PC-9 (cell line): ENCODE measurements at regions not wholly inside any gene's neighbourhood (a gene's known extent, or its start where the extent isn't known, plus 50 kb on each side); places are given as distances from the start of the nearest gene placed in this dataset.
A peak's percentile ranks its signal among the peaks of the same experiment; 100 is the strongest.

Source experiments
- BruUV-seq: library from RNA; stranded (reverse); fragments of 400-500 nt; replicated peaks from 2 replicates; lab custom pipeline; 2021; lab: Mats Ljungman, UMichigan
- CTCF ChIA-PET: fragments of 300-600 bp; sonication (Branson Sonifier 250); formaldehyde crosslinking; loops from one replicate; lab custom pipeline; 2022; ENCODE audit warnings: antibody characterized with exemption; lab: Charles Lee
- POLR2A ChIA-PET: fragments of 300-600 bp; sonication (Branson Sonifier 250); formaldehyde crosslinking; loops from one replicate; lab custom pipeline; 2022; ENCODE audit warnings: antibody characterized with exemption; ENCODE audit not compliant: unreplicated experiment; lab: Charles Lee
- DNase-seq, 2 experiments: peaks; one replicate each; pipeline versions ENCODE4 v3.0.0 to v3.0.0-alpha.2; 2015 to 2022; ENCODE audit warnings: mixed read lengths in 1 of 2
- H2AFZ ChIP-seq: fragments of 200-600 bp; sonication (generic); 2 replicates; pipeline ENCODE4 v1.8.1; 2017; ENCODE audit warnings: antibody characterized with exemption
- H3F3A ChIP-seq: fragments of 200-600 bp; sonication (generic); 2 replicates; pipeline ENCODE4 v1.8.1; 2017; ENCODE audit warnings: antibody characterized with exemption, mild to moderate bottlenecking, low read depth; ENCODE audit not compliant: insufficient read depth
- H3K27ac ChIP-seq: fragments of 200-600 bp; sonication (generic); 2 replicates; pipeline ENCODE4 v1.6.1; 2016; ENCODE audit warnings: mixed run types
- H3K27me3 ChIP-seq: fragments of 200-600 bp; sonication (generic); 2 replicates; pipeline ENCODE4 v1.6.1; 2016; ENCODE audit warnings: low read depth, mixed run types; ENCODE audit not compliant: insufficient read depth
- H3K36me3 ChIP-seq: fragments of 200-600 bp; sonication (generic); 2 replicates; pipeline ENCODE4 v1.6.1; 2016; ENCODE audit warnings: low read depth, mixed run types
- H3K4me1 ChIP-seq: fragments of 200-600 bp; sonication (generic); replicated peaks from 2 replicates; pipeline ENCODE4 v1.6.1; 2016; ENCODE audit warnings: mixed run types; ENCODE audit not compliant: insufficient read depth
- H3K4me2 ChIP-seq: fragments of 200-600 bp; sonication (generic); 2 replicates; pipeline ENCODE4 v1.6.1; 2017; ENCODE audit warnings: mixed run types
- H3K4me3 ChIP-seq: fragments of 200-600 bp; sonication (generic); 2 replicates; pipeline ENCODE4 v1.6.1; 2016; ENCODE audit warnings: mixed run types
- H3K79me2 ChIP-seq: fragments of 200-600 bp; sonication (generic); 2 replicates; pipeline ENCODE4 v1.6.1; 2017; ENCODE audit warnings: low read depth, mixed run types
- H3K9me2 ChIP-seq: fragments of 200-600 bp; sonication (generic); 2 replicates; pipeline ENCODE4 v1.8.1; 2017; ENCODE audit warnings: mild to moderate bottlenecking; ENCODE audit not compliant: insufficient read depth
- H3K9me3 ChIP-seq: fragments of 200-600 bp; sonication (generic); 2 replicates; pipeline ENCODE4 v1.8.1; 2016; ENCODE audit warnings: low read depth; ENCODE audit not compliant: insufficient read depth
- H4K20me1 ChIP-seq: fragments of 200-600 bp; sonication (generic); 2 replicates; pipeline ENCODE4 v1.8.1; 2017; ENCODE audit not compliant: insufficient read depth
- EZH2 ChIP-seq: fragments of 200-600 bp; sonication (generic); IDR thresholded peaks from 2 replicates; pipeline ENCODE4 v1.8.0; 2017; ENCODE audit warnings: antibody characterized with exemption, low read depth
- intact Hi-C: fragments of 100-400 bp; cut with micrococcal nuclease; formaldehyde crosslinking; loops from one replicate; pipeline ENCODE4 v1.10.0; 2022; ENCODE audit not compliant: unreplicated experiment
- TF ChIP-seq, protein P1 (sequence below): fragments of 200-600 bp; sonication (generic); conservative IDR thresholded peaks from 2 replicates; pipeline ENCODE4 v1.6.1; 2017; ENCODE audit warnings: mixed run types, antibody characterized with exemption, mild to moderate bottlenecking, moderate library complexity

GRCh38 chr6:6925391-6926164, 182.2 kb upstream of the RREB1 start:
- no peak for DNase-seq
- Histone ChIP-seq H3K27me3 (no peaks in the 10 kb centered on the region), H2AFZ (no peak overlapping the region), H3K4me1 (no peaks in the 10 kb centered on the region), H3K27ac (no peak overlapping the region), H3F3A (no peaks in the 10 kb centered on the region), H3K9me3 (no peaks in the 10 kb centered on the region), H3K9me2 (no peaks in the 10 kb centered on the region), H4K20me1 (no peaks in the 10 kb centered on the region), H3K4me2 (no peak overlapping the region), H3K36me3 (no peaks in the 10 kb centered on the region), H3K4me3 (no peak overlapping the region), H3K79me2 (no peaks in the 10 kb centered on the region)
- POLR2A ChIA-PET, result interaction anchor here (0.6 kb wide), 1 partner anchor 10 kb away, joined by 15 read pairs; no protein-coding TSS in a partner anchor
- TF ChIP-seq, protein P1, sequence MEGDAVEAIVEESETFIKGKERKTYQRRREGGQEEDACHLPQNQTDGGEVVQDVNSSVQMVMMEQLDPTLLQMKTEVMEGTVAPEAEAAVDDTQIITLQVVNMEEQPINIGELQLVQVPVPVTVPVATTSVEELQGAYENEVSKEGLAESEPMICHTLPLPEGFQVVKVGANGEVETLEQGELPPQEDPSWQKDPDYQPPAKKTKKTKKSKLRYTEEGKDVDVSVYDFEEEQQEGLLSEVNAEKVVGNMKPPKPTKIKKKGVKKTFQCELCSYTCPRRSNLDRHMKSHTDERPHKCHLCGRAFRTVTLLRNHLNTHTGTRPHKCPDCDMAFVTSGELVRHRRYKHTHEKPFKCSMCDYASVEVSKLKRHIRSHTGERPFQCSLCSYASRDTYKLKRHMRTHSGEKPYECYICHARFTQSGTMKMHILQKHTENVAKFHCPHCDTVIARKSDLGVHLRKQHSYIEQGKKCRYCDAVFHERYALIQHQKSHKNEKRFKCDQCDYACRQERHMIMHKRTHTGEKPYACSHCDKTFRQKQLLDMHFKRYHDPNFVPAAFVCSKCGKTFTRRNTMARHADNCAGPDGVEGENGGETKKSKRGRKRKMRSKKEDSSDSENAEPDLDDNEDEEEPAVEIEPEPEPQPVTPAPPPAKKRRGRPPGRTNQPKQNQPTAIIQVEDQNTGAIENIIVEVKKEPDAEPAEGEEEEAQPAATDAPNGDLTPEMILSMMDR, result no peak
- no peak for TF ChIP-seq EZH2
- BruUV-seq, result no TSS peak
- intact Hi-C loops, result loop anchor here (2.0 kb wide), 1 partner anchor 123 kb away; no protein-coding TSS in a partner anchor
- CTCF ChIA-PET, result no interaction called here

DNA sequence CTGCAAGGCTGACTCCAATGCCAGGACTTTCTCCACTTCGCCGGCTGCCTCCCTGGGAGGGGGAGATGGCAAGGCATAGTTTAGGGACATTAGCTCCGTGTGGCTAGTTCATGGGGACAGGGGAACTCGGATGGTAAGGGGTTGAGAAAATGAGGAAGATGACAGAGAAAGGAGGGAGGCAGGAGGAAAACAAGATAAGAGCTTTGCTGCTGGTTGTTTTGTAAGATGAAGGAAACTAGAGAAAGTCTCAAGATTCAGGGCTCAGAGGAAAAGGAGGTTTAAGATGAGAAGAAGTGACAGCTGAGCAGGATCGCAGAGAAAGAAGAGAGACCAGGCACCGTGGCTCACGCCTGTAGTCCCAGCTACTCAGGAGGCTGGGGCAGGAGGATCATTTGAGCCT, 180.9 kb upstream of the RREB1 start:
- CTCF ChIA-PET, result interaction anchor here (1.0 kb wide), 1 partner anchor 240 kb away, joined by 3 read pairs; no protein-coding TSS in a partner anchor
- no peak overlapping the region for H3K27ac ChIP-seq
- TF ChIP-seq EZH2, result no peak
- TF ChIP-seq, protein P1, result no peak
- H3K9me3 ChIP-seq, result no peaks in the 10 kb centered on the region
- intact Hi-C loops, result loop anchor here (2.0 kb wide), 1 partner anchor 124 kb away; no protein-coding TSS in a partner anchor
- H3K9me2 ChIP-seq, result no peaks in the 10 kb centered on the region
- H2AFZ ChIP-seq, result no peak overlapping the region
- H3F3A ChIP-seq, result no peaks in the 10 kb centered on the region
- H3K36me3 ChIP-seq, result no peaks in the 10 kb centered on the region
- no peaks in the 10 kb centered on the region for H3K79me2 ChIP-seq
- H3K4me1 ChIP-seq, result peaks cover 6% of the 10 kb centered on the region
- no TSS peak for BruUV-seq
- DNase-seq, result no peak
- no peak overlapping the region for H3K4me2 ChIP-seq
- no peaks in the 10 kb centered on the region for H3K27me3 ChIP-seq
- no peak overlapping the region for H3K4me3 ChIP-seq
- H4K20me1 ChIP-seq, result no peaks in the 10 kb centered on the region
- POLR2A ChIA-PET, result interaction anchor here (0.6 kb wide), 1 partner anchor 106 kb away, joined by 4 read pairs; no protein-coding TSS in a partner anchor

DNA sequence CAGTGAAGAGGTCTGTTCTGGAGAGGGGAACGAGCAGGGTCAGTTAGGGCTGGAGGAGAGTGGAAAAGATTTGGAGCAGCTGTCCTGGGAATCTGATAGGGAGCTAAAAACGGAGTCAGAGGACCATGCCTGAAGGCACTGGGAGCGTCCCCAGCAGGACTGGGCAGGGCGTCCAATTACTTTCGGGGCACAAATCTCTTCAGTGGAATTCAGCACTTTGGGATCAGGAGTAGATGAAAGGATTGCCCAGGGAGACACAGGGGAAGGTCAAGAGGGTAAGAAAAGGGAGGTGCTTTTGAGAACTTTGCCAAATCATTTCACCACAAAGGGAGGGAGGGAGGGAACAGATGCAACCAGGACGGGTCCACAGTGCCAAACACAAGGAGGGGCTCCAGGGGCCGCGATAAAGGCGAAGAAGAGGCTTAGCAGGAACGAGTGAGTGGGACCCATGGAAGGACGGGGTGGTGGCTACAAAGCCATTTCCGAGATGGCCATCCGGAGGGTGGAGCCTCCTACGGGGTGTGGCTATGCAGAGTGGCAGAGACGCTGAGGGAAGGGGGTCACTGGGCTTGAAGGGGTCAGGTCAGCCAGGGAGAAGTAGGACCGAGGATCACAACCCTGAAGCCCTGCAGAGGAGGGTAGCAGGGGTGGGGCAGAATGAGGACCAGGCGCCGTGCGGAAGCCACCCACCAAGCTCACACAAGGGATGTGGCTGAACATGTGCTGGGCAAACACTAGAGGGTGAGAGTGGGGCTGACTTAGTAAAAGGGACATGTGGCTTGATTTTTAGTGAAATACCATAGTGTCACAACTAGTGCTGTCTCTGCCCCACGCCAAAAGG, 180.0 kb upstream of the RREB1 start:
- no peaks in the 10 kb centered on the region for H4K20me1 ChIP-seq
- H3K36me3 ChIP-seq, result no peaks in the 10 kb centered on the region
- H3K4me1 ChIP-seq, result peaks cover 6% of the 10 kb centered on the region
- H3K9me3 ChIP-seq, result no peaks in the 10 kb centered on the region
- H3K79me2 ChIP-seq, result no peaks in the 10 kb centered on the region
- no peak overlapping the region for H3K27ac ChIP-seq
- DNase-seq, result peak in 1 of 2 experiments; percentile 28
- TF ChIP-seq, protein P1, result no peak
- no peak for TF ChIP-seq EZH2
- H3K9me2 ChIP-seq, result no peaks in the 10 kb centered on the region
- no peak overlapping the region for H3K4me2 ChIP-seq
- no peaks in the 10 kb centered on the region; the same call in 1 of the 2 replicates for H3F3A ChIP-seq
- H2AFZ ChIP-seq, result no peak overlapping the region
- no peaks in the 10 kb centered on the region for H3K27me3 ChIP-seq
- intact Hi-C loops, result loop anchor here (2.0 kb wide), 2 partner anchors 125 to 311 kb away; no protein-coding TSS in a partner anchor
- CTCF ChIA-PET, result interaction anchor here (0.7 to 1.0 kb wide), 2 partner anchors 36 to 241 kb away, joined by 3 to 4 read pairs; no protein-coding TSS in a partner anchor
- no TSS peak for BruUV-seq
- no peak overlapping the region for H3K4me3 ChIP-seq
- POLR2A ChIA-PET, result interaction anchor here (0.6 kb wide), 1 partner anchor 107 kb away, joined by 4 read pairs; no protein-coding TSS in a partner anchor
